ENCODE measurements at regions not wholly inside any gene's neighbourhood (a gene's known extent, or its start where the extent isn't known, plus 50 kb on each side); places are given as distances from the start of the nearest gene placed in this dataset.

GRCh38 chr15:62802612-62803011 lies 239.9 kb upstream of the TPM1 start:
- TF ChIP-seq POLR2A (IDR thresholded peaks at IDR 0.05) (no peak), CTCF (IDR thresholded peaks at IDR 0.05) (no peak)
